ENCODE measurements at regions not wholly inside any gene's neighbourhood (a gene's known extent, or its start where the extent isn't known, plus 50 kb on each side); places are given as distances from the start of the nearest gene placed in this dataset.

DNA sequence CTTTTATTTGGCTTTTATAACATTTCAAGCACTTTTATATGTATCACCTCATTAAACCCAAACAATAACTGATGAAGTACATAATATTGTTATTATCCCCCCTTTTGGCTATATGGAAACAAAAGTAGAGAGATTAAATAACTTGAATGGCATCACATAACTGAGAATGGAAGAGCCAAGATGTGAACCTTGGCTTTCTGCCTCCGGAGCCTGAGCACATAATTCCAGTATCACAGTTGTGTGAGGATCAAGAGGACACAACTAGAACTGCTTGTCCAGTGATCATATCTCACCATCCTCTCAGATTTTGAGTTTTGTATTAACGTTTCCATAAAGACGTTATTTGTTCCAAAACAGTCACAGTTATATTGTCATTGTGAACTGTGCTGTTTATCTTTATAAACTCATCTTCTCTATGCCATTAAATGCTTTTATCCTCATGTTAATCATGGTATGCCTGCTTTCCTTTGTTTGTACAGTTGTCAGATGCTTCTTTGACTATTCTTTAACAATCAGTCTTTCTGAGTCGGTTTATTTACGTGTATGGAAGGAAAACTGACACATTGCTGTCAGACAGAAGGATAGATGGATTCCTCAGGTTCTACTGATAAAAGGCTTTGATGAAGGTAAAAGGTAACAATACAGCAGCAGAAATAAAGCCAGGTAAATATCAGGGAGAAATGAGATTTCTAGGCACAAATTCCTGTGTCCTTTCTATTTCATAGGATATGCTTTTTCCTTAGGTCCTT lies 92.0 kb upstream of the FAM13C start:
- Histone ChIP-seq H3K4me3 (no peak overlapping the region), H3K4me1 (no peaks in the 10 kb centered on the region), H3K27ac (no peak overlapping the region), H3K27me3 (no peaks in the 10 kb centered on the region), H3K36me3 (no peaks in the 10 kb centered on the region), H3K9me3 (no peaks in the 10 kb centered on the region)
- intact Hi-C loops (cut with DNase I), result no loop called here
- ATAC-seq, result no peak
- no peak for DNase-seq
- TF ChIP-seq, protein P1, sequence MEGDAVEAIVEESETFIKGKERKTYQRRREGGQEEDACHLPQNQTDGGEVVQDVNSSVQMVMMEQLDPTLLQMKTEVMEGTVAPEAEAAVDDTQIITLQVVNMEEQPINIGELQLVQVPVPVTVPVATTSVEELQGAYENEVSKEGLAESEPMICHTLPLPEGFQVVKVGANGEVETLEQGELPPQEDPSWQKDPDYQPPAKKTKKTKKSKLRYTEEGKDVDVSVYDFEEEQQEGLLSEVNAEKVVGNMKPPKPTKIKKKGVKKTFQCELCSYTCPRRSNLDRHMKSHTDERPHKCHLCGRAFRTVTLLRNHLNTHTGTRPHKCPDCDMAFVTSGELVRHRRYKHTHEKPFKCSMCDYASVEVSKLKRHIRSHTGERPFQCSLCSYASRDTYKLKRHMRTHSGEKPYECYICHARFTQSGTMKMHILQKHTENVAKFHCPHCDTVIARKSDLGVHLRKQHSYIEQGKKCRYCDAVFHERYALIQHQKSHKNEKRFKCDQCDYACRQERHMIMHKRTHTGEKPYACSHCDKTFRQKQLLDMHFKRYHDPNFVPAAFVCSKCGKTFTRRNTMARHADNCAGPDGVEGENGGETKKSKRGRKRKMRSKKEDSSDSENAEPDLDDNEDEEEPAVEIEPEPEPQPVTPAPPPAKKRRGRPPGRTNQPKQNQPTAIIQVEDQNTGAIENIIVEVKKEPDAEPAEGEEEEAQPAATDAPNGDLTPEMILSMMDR (IDR thresholded peaks at IDR 0.05), result no peak

DNA sequence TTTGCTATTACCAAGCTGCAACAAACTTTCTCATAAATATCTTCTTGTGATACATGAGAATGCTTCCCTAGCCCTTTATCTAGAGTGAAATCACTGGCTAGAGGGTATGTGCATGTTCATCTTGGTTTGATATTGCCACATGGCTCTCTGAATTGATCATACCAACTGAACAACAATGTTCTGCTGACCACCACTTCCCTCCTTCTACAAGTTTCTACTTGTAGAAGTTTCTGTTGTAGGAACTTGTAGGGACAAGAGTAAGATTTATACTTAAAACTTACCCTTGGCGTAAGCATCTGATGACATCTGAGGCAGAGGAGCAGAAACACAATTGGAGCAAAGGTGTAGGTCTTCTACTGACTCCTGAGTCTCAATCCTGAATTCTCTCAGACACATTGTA lies 86.3 kb upstream of the FAM13C start:
- H3K36me3 ChIP-seq, result no peaks in the 10 kb centered on the region
- no peaks in the 10 kb centered on the region for H3K4me1 ChIP-seq
- H3K27ac ChIP-seq, result no peak overlapping the region
- DNase-seq, result no peak
- TF ChIP-seq, protein P1 (IDR thresholded peaks at IDR 0.05), result no peak
- no peaks in the 10 kb centered on the region for H3K27me3 ChIP-seq
- no peak for ATAC-seq
- intact Hi-C loops (cut with DNase I), result no loop called here
- H3K9me3 ChIP-seq, result peaks cover 0 to 4% of the 10 kb centered on the region in 2 donors
- no peak overlapping the region for H3K4me3 ChIP-seq

DNA sequence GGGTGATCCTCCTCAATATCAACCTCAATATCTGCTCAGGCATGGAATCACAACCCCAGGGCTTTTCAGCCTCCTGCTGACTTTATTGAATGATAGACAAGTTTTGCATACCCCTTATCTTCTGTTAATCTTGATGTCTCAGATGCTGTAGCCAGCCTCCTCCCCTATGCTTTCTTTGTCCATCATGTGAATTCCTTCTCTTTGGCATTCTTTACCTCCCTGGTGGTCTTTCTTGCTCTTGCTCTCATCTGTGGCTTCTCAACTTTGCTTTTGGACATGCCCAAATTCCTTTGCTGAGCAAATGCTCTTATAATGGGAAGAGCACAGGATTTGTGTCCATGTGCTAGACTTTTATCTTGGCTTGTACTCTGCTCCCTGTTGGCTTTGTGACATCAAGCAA lies 73.4 kb upstream of the FAM13C start:
- Histone ChIP-seq H3K36me3 (no peaks in the 10 kb centered on the region), H3K4me3 (no peak overlapping the region), H3K9me3 (peaks cover 0 to 15% of the 10 kb centered on the region in 2 donors), H3K27ac (no peak overlapping the region), H3K27me3 (no peaks in the 10 kb centered on the region), H3K4me1 (no peaks in the 10 kb centered on the region)
- intact Hi-C loops (cut with DNase I), result no loop called here
- ATAC-seq (no peak), DNase-seq (no peak)
- TF ChIP-seq, protein P1 (IDR thresholded peaks at IDR 0.05), result no peak

DNA sequence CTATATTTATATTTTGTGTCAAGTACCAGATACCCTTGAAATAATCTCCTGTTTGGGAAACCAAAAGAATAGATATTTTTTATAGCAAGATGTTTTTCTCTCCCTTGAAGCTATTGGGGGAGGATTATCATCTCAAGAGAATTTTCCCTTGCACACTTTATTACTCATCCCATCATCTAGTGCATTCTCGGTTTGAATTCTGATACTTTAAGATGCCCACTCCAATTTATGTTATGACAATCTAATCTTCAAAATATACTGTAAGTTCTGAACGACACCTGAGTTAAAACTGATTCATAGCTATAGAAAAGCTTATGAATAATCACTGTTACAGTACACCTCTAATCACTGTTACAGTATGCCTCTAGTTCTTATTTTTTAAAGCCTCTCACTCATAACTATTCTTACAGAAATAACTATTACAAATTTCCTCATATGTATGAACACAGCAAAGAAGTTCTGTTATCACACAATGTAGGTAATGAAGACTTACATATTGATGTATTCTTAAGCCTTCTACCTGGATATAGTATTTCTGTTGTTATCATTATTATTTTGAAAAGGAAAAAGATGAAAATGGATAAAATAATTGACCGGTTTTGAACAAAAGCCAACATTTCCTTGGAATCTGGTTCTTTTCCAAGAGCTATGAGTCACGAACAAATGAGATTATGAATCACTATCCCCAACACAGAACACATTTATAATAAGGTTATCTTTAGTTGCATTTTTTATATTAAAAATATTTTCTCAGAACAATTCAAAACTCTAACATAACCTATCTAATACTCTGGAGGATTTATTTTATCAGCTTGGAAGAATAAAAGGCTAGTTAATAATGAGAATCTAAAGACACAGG lies 72.3 kb upstream of the FAM13C start:
- Histone ChIP-seq H3K4me3 (no peak overlapping the region), H3K4me1 (no peaks in the 10 kb centered on the region), H3K27me3 (no peaks in the 10 kb centered on the region), H3K9me3 (peaks cover 0 to 13% of the 10 kb centered on the region in 2 donors), H3K36me3 (no peaks in the 10 kb centered on the region), H3K27ac (no peak overlapping the region)
- DNase-seq (no peak), ATAC-seq (no peak)
- intact Hi-C loops (cut with DNase I), result no loop called here
- TF ChIP-seq, protein P1 (IDR thresholded peaks at IDR 0.05), result no peak

DNA sequence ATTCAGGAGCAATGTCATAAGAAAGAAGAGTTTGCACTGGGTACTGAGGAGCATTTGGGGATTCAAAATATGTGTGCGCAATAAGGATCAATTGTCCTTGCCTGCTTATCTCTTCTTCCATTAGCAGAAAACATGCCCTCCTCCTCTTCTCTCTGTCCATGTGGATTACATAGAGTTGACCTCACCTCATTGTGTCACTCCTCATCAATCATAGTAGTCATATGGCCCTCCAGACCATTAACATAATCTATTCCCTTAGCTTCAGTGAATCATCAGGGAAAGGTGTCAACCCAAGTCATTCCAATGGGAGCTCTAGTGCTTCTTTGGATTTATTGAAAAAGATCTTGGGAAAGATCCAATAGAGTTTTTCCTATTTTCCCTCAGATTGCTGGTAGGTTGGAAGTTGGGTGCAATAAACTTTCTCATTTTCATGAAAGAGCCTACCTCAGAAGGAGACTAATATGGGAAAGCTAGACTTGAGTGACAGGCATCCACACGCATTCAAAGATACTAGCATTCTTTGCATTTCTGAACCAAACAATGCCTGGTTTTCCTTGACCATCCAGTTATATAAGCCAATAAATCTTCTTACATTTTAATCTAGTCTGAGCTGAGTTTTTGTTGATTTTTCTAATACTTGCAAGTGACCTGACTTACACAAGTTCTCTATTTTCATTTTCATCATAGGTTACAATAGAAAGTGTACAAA lies 71.5 kb upstream of the FAM13C start:
- Histone ChIP-seq H3K4me1 (no peaks in the 10 kb centered on the region), H3K27ac (no peak overlapping the region), H3K27me3 (no peaks in the 10 kb centered on the region), H3K9me3 (peaks cover 0 to 9% of the 10 kb centered on the region in 2 donors), H3K36me3 (no peaks in the 10 kb centered on the region), H3K4me3 (no peak overlapping the region)
- ATAC-seq (no peak), DNase-seq (no peak)
- TF ChIP-seq, protein P1 (IDR thresholded peaks at IDR 0.05), result no peak
- intact Hi-C loops (cut with DNase I), result no loop called here
